ENCODE measurements at regions not wholly inside any gene's neighbourhood (a gene's known extent, or its start where the extent isn't known, plus 50 kb on each side); places are given as distances from the start of the nearest gene placed in this dataset.

- no peaks in the 10 kb centered on the region for H3K4me1 ChIP-seq
- no peaks in the 10 kb centered on the region for H3K27me3 ChIP-seq
- no peaks in the 10 kb centered on the region for H3K9me3 ChIP-seq
- no peak for TF ChIP-seq CTCF (IDR thresholded peaks at IDR 0.05)
- no peak for TF ChIP-seq POLR2A (IDR thresholded peaks at IDR 0.05)
- H3K4me3 ChIP-seq: no peak overlapping the region
- H3K36me3 ChIP-seq: no peaks in the 10 kb centered on the region
- intact Hi-C loops (cut with DNase I): no loop called here
- ATAC-seq: no peak
- no peak overlapping the region for H3K27ac ChIP-seq
- DNase-seq: no peak
Measured at GRCh38 chr10:94174838-94175237, 181.1 kb downstream of the PLCE1 start.

GRCh38 chr10:94178475-94179253 is 184.1 kb downstream of the NOC3L start:
- Histone ChIP-seq H3K4me3 (no peak overlapping the region), H3K4me1 (no peaks in the 10 kb centered on the region), H3K36me3 (no peaks in the 10 kb centered on the region), H3K27ac (no peak overlapping the region), H3K9me3 (no peaks in the 10 kb centered on the region), H3K27me3 (no peaks in the 10 kb centered on the region)
- DNase-seq: no peak
- no peak for ATAC-seq
- TF ChIP-seq CTCF (IDR thresholded peaks at IDR 0.05) (no peak), POLR2A (IDR thresholded peaks at IDR 0.05) (no peak)
- intact Hi-C loops (cut with DNase I): no loop called here
- 46% methylated on average over 5 of the region's 5 CpGs for whole genome bisulfite sequencing (ENCODE audit: insufficient coverage, low coverage, low lambda C conversion rate, missing lambda C conversion rate)

GRCh38 chr10:94180576-94180975 is 182.2 kb downstream of the NOC3L start:
- no peaks in the 10 kb centered on the region for H3K4me1 ChIP-seq
- intact Hi-C loops (cut with DNase I): no loop called here
- no peaks in the 10 kb centered on the region for H3K27me3 ChIP-seq
- WGBS (ENCODE audit: insufficient coverage, low coverage, low lambda C conversion rate, missing lambda C conversion rate): 63% methylated on average over 2 of the region's 2 CpGs
- no peak for ATAC-seq
- no peak for DNase-seq
- TF ChIP-seq CTCF (IDR thresholded peaks at IDR 0.05) (no peak), POLR2A (IDR thresholded peaks at IDR 0.05) (no peak)
- H3K9me3 ChIP-seq: no peaks in the 10 kb centered on the region
- H3K4me3 ChIP-seq: no peak overlapping the region
- no peaks in the 10 kb centered on the region for H3K36me3 ChIP-seq
- no peak overlapping the region for H3K27ac ChIP-seq

DNA sequence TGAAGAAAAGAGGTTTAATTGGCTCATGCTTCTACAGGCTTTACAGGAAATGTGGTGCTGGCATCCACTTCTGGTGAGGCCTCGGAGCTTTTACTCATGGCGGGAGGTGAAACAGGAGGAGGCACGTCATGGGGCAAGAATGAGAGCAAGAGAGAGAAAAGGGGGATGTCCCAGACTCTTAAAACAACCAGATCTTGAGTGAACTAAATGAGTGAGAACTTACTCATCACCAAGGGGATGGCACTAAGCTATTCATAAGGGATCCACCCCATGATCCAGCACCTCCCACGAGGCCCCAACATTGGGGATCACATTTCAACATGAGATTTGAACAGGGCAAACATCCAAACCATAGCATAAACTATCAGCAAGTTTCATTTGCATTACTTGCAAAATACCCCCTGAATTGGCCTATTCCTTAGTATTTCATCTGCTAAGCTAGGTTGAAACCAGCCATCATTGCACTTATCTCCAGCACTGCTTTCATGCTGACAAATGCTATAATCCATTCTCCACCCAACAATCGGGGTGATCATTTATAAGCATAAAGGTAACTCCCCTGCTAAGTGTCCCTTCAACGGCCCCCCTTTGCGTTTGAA is 179.0 kb downstream of the NOC3L start:
- Histone ChIP-seq H3K27me3 (no peaks in the 10 kb centered on the region), H3K4me1 (no peaks in the 10 kb centered on the region), H3K27ac (no peak overlapping the region), H3K4me3 (no peak overlapping the region), H3K36me3 (no peaks in the 10 kb centered on the region), H3K9me3 (no peaks in the 10 kb centered on the region)
- no peak for DNase-seq
- TF ChIP-seq POLR2A (IDR thresholded peaks at IDR 0.05): no peak
- 83% methylated on average over 6 of the region's 7 CpGs for WGBS (ENCODE audit: insufficient coverage, low coverage, low lambda C conversion rate, missing lambda C conversion rate)
- ATAC-seq: no peak
- intact Hi-C loops (cut with DNase I): no loop called here

GRCh38 chr10:94186722-94187121 is 176.0 kb downstream of the NOC3L start:
- no peak for DNase-seq
- Histone ChIP-seq H3K27me3 (no peaks in the 10 kb centered on the region), H3K9me3 (no peaks in the 10 kb centered on the region), H3K27ac (no peak overlapping the region), H3K4me1 (no peaks in the 10 kb centered on the region), H3K4me3 (no peak overlapping the region), H3K36me3 (no peaks in the 10 kb centered on the region)
- TF ChIP-seq POLR2A (IDR thresholded peaks at IDR 0.05) (no peak), CTCF (IDR thresholded peaks at IDR 0.05) (no peak)
- ATAC-seq: no peak
- 95% methylated on average over 2 of the region's 2 CpGs for WGBS (ENCODE audit: insufficient coverage, low coverage, low lambda C conversion rate, missing lambda C conversion rate)
- intact Hi-C loops (cut with DNase I): no loop called here

All from right lobe of liver (tissue), 6 donors.